Neuronal stem cell (in vitro differentiated cells): ENCODE measurements at regions not wholly inside any gene's neighbourhood (a gene's known extent, or its start where the extent isn't known, plus 50 kb on each side); places are given as distances from the start of the nearest gene placed in this dataset.

Experiments used
- DNase-seq: peaks from one replicate; pipeline ENCODE4 v3.0.0-alpha.2; 2013; ENCODE audit warnings: low spot score
- H2AFZ ChIP-seq: one replicate; pipeline ENCODE4 v1.6.1; 2013; ENCODE audit warnings: mild to moderate bottlenecking, low read length, inconsistent platforms
- H2AK5ac ChIP-seq: 2 replicates; pipeline ENCODE4 v1.6.1; 2013; ENCODE audit warnings: low read depth, mild to moderate bottlenecking, inconsistent platforms, low read length, moderate library complexity, mixed read lengths
- H2BK120ac ChIP-seq: 2 replicates; pipeline ENCODE4 v1.6.1; 2013; ENCODE audit warnings: low read depth, mild to moderate bottlenecking, inconsistent platforms, low read length, moderate library complexity, mixed read lengths
- H2BK12ac ChIP-seq: one replicate; pipeline ENCODE4 v1.6.1; 2013; ENCODE audit warnings: low read length, inconsistent platforms
- H2BK15ac ChIP-seq: 2 replicates; pipeline ENCODE4 v1.6.1; 2013; ENCODE audit warnings: mild to moderate bottlenecking, low read length, inconsistent platforms, mixed read lengths
- H2BK5ac ChIP-seq: one replicate; pipeline ENCODE4 v1.6.1; 2013; ENCODE audit warnings: inconsistent platforms, mild to moderate bottlenecking, low read length, moderate library complexity
- H3K14ac ChIP-seq: one replicate; pipeline ENCODE4 v1.6.1; 2013; ENCODE audit warnings: low read length, inconsistent platforms
- H3K18ac ChIP-seq: 2 replicates; pipeline ENCODE4 v1.6.1; 2013; ENCODE audit warnings: low read length, inconsistent platforms
- H3K23ac ChIP-seq: 2 replicates; pipeline ENCODE4 v1.6.1; 2013; ENCODE audit warnings: low read depth, mild to moderate bottlenecking, mixed read lengths, low read length, inconsistent platforms; ENCODE audit not compliant: poor library complexity
- H3K27ac ChIP-seq: replicated peaks from 3 replicates; pipeline ENCODE4 v1.5.1; 2013; ENCODE audit warnings: low read length, inconsistent platforms
- H3K27me3 ChIP-seq, 3 experiments: 2 replicates each; pipeline ENCODE4 v1.6.1; 2013; ENCODE audit warnings: low read length in 3 of 3, mild to moderate bottlenecking in 2 of 3, inconsistent platforms in 1 of 3, low read depth in 1 of 3, mixed read lengths in 1 of 3, moderate library complexity in 1 of 3; ENCODE audit not compliant: control insufficient read depth in 3 of 3, insufficient read depth in 3 of 3
- H3K36me3 ChIP-seq, 2 donors: replicated peaks in 1 of 2; 2 replicates each; pipeline ENCODE4 v1.6.1; 2013; ENCODE audit warnings: low read length in 2 of 2; ENCODE audit not compliant: control insufficient read depth in 2 of 2, insufficient read depth in 2 of 2
- H3K4ac ChIP-seq: 2 replicates; pipeline ENCODE4 v1.6.1; 2013; ENCODE audit warnings: inconsistent platforms, mild to moderate bottlenecking, low read length, moderate library complexity
- H3K4me1 ChIP-seq, 2 donors: 1 replicate in 1 of 2; 2 replicates in 1 of 2; pipeline ENCODE4 v1.6.1; 2013; ENCODE audit warnings: low read length in 2 of 2, low read depth in 1 of 2; ENCODE audit not compliant: control insufficient read depth in 2 of 2, insufficient read depth in 1 of 2
- H3K4me2 ChIP-seq: one replicate; pipeline ENCODE4 v1.6.1; 2013; ENCODE audit warnings: mild to moderate bottlenecking, low read length, inconsistent platforms; ENCODE audit not compliant: insufficient read depth, poor library complexity, severe bottlenecking
- H3K4me3 ChIP-seq, 2 donors: 2 replicates each; pipeline ENCODE4 v1.5.1; 2013; ENCODE audit warnings: low read length in 2 of 2, mild to moderate bottlenecking in 2 of 2, inconsistent platforms in 1 of 2, moderate library complexity in 1 of 2
- H3K79me1 ChIP-seq: one replicate; pipeline ENCODE4 v1.6.1; 2013; ENCODE audit warnings: low read depth, mild to moderate bottlenecking, inconsistent platforms, low read length, moderate library complexity
- H3K9ac ChIP-seq: one replicate; pipeline ENCODE4 v1.6.1; 2013; ENCODE audit warnings: mild to moderate bottlenecking, low read depth, low read length, inconsistent platforms; ENCODE audit not compliant: poor library complexity
- H3K9me3 ChIP-seq, 2 donors: replicated peaks in 1 of 2; 2 replicates each; pipeline versions ENCODE3 to v1.6.1; 2013; ENCODE audit warnings: low read length in 2 of 2, mild to moderate bottlenecking in 2 of 2, inconsistent platforms in 1 of 2, low read depth in 1 of 2, mixed read lengths in 1 of 2, moderate library complexity in 1 of 2; ENCODE audit not compliant: control insufficient read depth in 2 of 2, insufficient read depth in 1 of 2
- H4K8ac ChIP-seq: one replicate; pipeline ENCODE4 v1.6.1; 2013; ENCODE audit warnings: low read depth, mild to moderate bottlenecking, inconsistent platforms, low read length, moderate library complexity
- H4K91ac ChIP-seq: one replicate; pipeline ENCODE4 v1.6.1; 2013; ENCODE audit warnings: low read length, low read depth, mild to moderate bottlenecking, inconsistent platforms; ENCODE audit not compliant: poor library complexity
- WGBS, 2 donors: extraction: QIAGEN DNeasy Blood & Tissue Kit; methylation state at CpG; one replicate each; pipeline ENCODE4 v1.1.7; 2013; ENCODE audit warnings: missing lambda C conversion rate in 2 of 2, mixed read lengths in 1 of 2; ENCODE audit not compliant: insufficient read length in 2 of 2, insufficient replicate concordance in 1 of 2; ENCODE audit errors: extremely low coverage in 2 of 2; 5-methylcytosine and 5-hydroxymethylcytosine counted together

DNA sequence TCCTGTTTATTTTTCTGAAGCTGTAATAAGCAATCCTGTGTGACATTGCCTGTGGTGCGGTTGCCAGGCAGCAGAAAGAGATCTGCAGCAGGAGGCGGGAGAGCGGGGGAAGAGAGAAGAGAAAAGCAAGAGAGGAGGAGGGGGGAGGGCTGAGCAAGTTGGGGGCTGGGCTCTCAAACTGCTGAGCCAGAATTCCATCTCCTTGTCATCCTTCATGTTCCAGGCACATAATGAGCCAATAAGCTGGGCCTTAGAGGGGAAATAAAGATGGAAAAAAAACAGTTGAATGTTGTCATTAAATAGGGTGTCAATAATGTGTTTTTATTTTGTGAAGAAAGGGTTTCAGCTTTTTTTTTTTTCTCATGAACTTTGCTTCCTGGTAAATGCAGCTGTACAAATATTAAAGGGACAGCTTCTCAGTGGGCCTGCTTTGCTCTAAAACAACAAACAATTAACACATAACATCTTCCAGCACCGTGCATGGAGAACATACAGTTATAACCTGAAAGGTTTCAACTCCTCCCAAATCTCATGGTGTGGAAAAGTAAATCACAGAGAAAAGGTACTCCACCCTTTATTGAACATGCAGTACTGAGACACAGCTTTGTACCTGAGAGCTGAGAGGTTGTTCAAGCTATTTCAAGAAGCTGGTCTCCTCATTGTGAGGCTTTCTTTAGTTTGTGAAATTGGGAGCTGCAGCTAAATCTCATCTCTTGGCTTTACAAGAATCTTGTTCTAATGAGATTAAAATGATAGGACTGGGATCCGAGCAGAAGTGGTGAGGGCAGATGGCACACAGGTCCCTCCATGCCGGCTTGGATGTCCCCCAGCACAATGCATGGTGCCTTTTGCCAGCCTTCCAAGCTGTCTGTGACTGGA is 451.1 kb upstream of the KCNMB2 start:
- Histone ChIP-seq H2BK15ac (no peak overlapping the region), H2BK120ac (no peak overlapping the region), H4K8ac (no peak overlapping the region), H3K27ac (peak overlapping the region; percentile 34), H2BK12ac (no peak overlapping the region), H2BK5ac (no peak overlapping the region), H3K4me1 (peaks cover 15 to 29% of the 10 kb centered on the region in 2 donors), H3K14ac (no peak overlapping the region), H2AFZ (peak overlapping the region; percentile 82), H3K18ac (peak overlapping the region; percentile 87), H3K23ac (no peak overlapping the region), H3K36me3 (no peaks in the 10 kb centered on the region), H2AK5ac (no peak overlapping the region), H4K91ac (no peak overlapping the region), H3K9ac (no peak overlapping the region), H3K4me2 (no peak overlapping the region), H3K4ac (no peak overlapping the region), H3K79me1 (no peaks in the 10 kb centered on the region), H3K4me3 (no peak overlapping the region), H3K27me3 (no peaks in the 10 kb centered on the region), H3K9me3 (peaks cover 0 to 1% of the 10 kb centered on the region in 2 donors)
- DNase-seq, result peak; percentile 66
- WGBS, 2 donors, result no CpG with 5 or more reads among the region's 6 CpGs

DNA sequence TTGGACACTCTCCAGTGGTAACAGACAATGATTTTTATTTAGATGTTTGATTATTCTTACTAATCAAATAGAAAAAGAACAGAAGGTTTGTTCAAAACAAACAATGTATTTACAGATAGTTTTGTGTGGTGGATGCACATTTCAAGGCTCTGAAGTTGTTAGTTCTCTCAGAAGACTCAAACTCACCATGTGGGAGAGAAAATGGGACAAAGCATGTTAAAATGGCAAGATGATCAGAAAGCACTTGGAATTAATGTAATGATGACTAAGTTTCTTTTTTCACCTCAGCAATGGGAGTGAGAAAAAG is 450.5 kb upstream of the KCNMB2 start:
- Histone ChIP-seq H3K4me1 (peaks cover 15 to 29% of the 10 kb centered on the region in 2 donors), H2BK5ac (no peak overlapping the region)

DNA sequence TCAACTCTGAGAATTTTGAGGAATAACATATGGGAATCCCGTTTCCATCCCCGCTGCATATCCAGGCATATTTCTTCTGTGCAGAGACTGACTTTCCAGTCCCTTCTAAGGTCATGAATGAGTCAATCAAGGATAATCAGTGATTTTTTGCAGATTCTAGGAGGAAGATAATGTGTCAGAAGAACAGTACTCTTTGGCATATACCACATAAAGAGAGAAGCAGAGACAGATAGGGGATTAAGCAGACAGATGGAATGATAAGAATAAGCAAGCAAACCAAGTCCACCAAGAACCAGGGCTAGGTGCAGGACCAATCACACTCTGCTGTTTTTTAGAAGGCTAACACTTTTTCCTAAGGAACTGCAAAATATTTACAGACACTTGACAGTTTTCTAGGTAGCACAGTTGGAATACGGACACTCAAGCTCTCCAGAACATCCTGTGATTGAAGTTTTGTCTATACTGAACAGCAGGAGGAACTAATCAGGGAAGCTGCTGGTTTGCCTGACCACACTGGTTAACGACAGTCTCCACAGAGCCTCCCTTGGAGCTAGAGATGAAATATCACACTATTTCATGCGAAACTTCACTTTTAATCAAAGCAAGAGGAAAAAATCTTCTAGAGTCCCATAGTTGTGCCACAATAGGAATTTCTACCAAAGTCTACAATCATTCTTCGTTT is 450.0 kb upstream of the KCNMB2 start:
- Histone ChIP-seq H3K4me1 (peaks cover 15 to 29% of the 10 kb centered on the region in 2 donors), H3K79me1 (no peaks in the 10 kb centered on the region), H3K9ac (no peak overlapping the region), H4K8ac (no peak overlapping the region), H4K91ac (no peak overlapping the region), H3K4ac (no peak overlapping the region), H2BK5ac (no peak overlapping the region), H2BK120ac (no peak overlapping the region), H3K14ac (no peak overlapping the region), H3K27me3 (no peaks in the 10 kb centered on the region), H3K4me2 (no peak overlapping the region), H3K36me3 (no peaks in the 10 kb centered on the region), H2BK12ac (no peak overlapping the region), H3K18ac (no peak overlapping the region), H2AFZ (peak overlapping the region; percentile 82), H3K27ac (no peak overlapping the region), H2AK5ac (no peak overlapping the region), H2BK15ac (no peak overlapping the region), H3K9me3 (no peaks in the 10 kb centered on the region), H3K23ac (no peak overlapping the region), H3K4me3 (no peak overlapping the region)
- no peak for DNase-seq
- 100% methylated on average over 1 of the region's 6 CpGs; no CpG with 5 or more reads in 1 of the 2 donors for WGBS, 2 donors

More for the DNA sequence above, 450.5 kb upstream of the KCNMB2 start:
- Histone ChIP-seq H2BK15ac (no peak overlapping the region), H3K27ac (peak overlapping the region; percentile 34), H2AFZ (peak overlapping the region; percentile 82), H3K79me1 (no peaks in the 10 kb centered on the region), H3K4me2 (no peak overlapping the region), H3K27me3 (no peaks in the 10 kb centered on the region), H4K91ac (no peak overlapping the region), H3K4ac (no peak overlapping the region), H3K18ac (peak overlapping the region; percentile 87), H2BK120ac (no peak overlapping the region), H3K9ac (no peak overlapping the region), H2AK5ac (no peak overlapping the region), H3K4me3 (no peak overlapping the region), H4K8ac (no peak overlapping the region), H3K23ac (no peak overlapping the region), H3K36me3 (no peaks in the 10 kb centered on the region), H3K9me3 (no peaks in the 10 kb centered on the region), H2BK12ac (no peak overlapping the region), H3K14ac (no peak overlapping the region)
- no peak for DNase-seq

DNA sequence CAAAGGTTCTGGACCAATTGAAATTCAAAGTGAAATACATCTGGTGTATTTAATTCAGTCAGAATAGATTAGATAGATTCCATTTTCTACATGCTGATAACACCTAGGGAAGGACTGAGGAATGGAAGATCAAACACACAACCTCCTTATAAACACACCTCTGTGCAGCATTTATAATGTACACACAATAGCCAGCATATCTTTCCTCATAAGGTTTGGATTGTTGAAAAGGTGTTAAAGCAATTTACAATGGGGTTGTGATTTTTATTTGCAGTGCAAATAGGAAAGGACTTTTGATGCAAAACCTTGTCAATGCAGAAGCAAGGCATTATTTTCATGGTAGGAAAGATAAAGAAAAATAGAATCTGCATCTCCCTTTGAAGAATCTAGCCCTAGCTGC is 448.9 kb upstream of the KCNMB2 start:
- DNase-seq, result no peak
- Histone ChIP-seq H2AFZ (no peak overlapping the region), H2BK5ac (no peak overlapping the region), H3K27me3 (no peaks in the 10 kb centered on the region), H3K4ac (no peak overlapping the region), H3K4me1 (peaks cover 13 to 27% of the 10 kb centered on the region in 2 donors), H3K9me3 (peaks cover 0 to 9% of the 10 kb centered on the region in 2 donors), H3K79me1 (no peaks in the 10 kb centered on the region), H2BK120ac (no peak overlapping the region), H4K91ac (no peak overlapping the region), H3K4me2 (no peak overlapping the region), H3K4me3 (no peak overlapping the region), H2AK5ac (no peak overlapping the region), H4K8ac (no peak overlapping the region), H3K23ac (no peak overlapping the region), H3K9ac (no peak overlapping the region), H2BK15ac (no peak overlapping the region), H3K14ac (no peak overlapping the region), H3K18ac (no peak overlapping the region), H3K36me3 (no peaks in the 10 kb centered on the region), H3K27ac (no peak overlapping the region), H2BK12ac (no peak overlapping the region)
